Endodermal cell (in vitro differentiated cells): ENCODE measurements at regions not wholly inside any gene's neighbourhood (a gene's known extent, or its start where the extent isn't known, plus 50 kb on each side); places are given as distances from the start of the nearest gene placed in this dataset.
"Not testable (repeated sequence)": the region's sequence is repeated elsewhere in the genome, so short reads cannot be mapped to it uniquely, and the experiment has no call there.

ENCODE experiments used
- DNase-seq: peaks from one replicate; pipeline ENCODE4 v3.0.0-alpha.2; 2017
- H3K27ac ChIP-seq: 2 replicates; pipeline ENCODE4 v1.5.1; 2013; ENCODE audit warnings: mild to moderate bottlenecking, low read depth, low read length, moderate library complexity
- H3K27me3 ChIP-seq: 2 replicates; pipeline ENCODE4 v1.6.1; 2013; ENCODE audit warnings: mild to moderate bottlenecking, low read length, moderate library complexity; ENCODE audit not compliant: insufficient read depth, control insufficient read depth, poor library complexity, severe bottlenecking
- H3K36me3 ChIP-seq: 2 replicates; pipeline ENCODE4 v1.7.0; 2013; ENCODE audit warnings: mild to moderate bottlenecking, low read length, moderate library complexity; ENCODE audit not compliant: control insufficient read depth, insufficient read depth
- H3K4me1 ChIP-seq: one replicate; pipeline ENCODE4 v1.7.0; 2013; ENCODE audit warnings: low read length; ENCODE audit not compliant: control insufficient read depth, insufficient read depth
- H3K4me3 ChIP-seq: 2 replicates; pipeline ENCODE4 v1.5.1; 2013; ENCODE audit warnings: mild to moderate bottlenecking, low read length, moderate library complexity
- H3K9ac ChIP-seq: 2 replicates; pipeline ENCODE4 v1.6.1; 2013; ENCODE audit warnings: mild to moderate bottlenecking, low read length, moderate library complexity; ENCODE audit not compliant: poor library complexity, severe bottlenecking; ENCODE audit errors: extremely low read depth
- H3K9me3 ChIP-seq: 2 replicates; pipeline ENCODE4 v1.6.1; 2013; ENCODE audit warnings: mild to moderate bottlenecking, low read length, moderate library complexity; ENCODE audit not compliant: control insufficient read depth
- H3K27ac Mint-ChIP-seq: 2 replicates; pipeline ENCODE4 v1.8.0; 2020; ENCODE audit warnings: mixed read lengths
- H3K27me3 Mint-ChIP-seq: 2 replicates; pipeline ENCODE4 v1.8.0; 2021; ENCODE audit warnings: mild to moderate bottlenecking, mixed read lengths; ENCODE audit not compliant: insufficient read depth
- H3K36me3 Mint-ChIP-seq: 2 replicates; pipeline ENCODE4 v1.8.0; 2020; ENCODE audit warnings: low read depth, mixed read lengths
- H3K4me1 Mint-ChIP-seq: 2 replicates; pipeline ENCODE4 v1.8.0; 2020; ENCODE audit warnings: mixed read lengths
- H3K4me3 Mint-ChIP-seq: 2 replicates; pipeline ENCODE4 v1.8.0; 2020; ENCODE audit warnings: mild to moderate bottlenecking, moderate library complexity, mixed read lengths
- H3K9me3 Mint-ChIP-seq: 2 replicates; pipeline ENCODE4 v1.8.0; 2020; ENCODE audit warnings: mild to moderate bottlenecking, mixed read lengths
- WGBS, 2 experiments: methylation state at CpG; one replicate each; pipeline versions ENCODE4 v1.1.5 to v1.1.7; 2013; ENCODE audit warnings: missing lambda C conversion rate in 2 of 2, mixed read lengths in 1 of 2; ENCODE audit not compliant: insufficient coverage in 1 of 2, insufficient read length in 1 of 2; 5-methylcytosine and 5-hydroxymethylcytosine counted together
- TF ChIP-seq, protein P1 (sequence below): fragments of 200-600 bp; sonication (generic); conservative IDR thresholded peaks from 2 replicates; pipeline ENCODE4 v1.5.0; 2021; ENCODE audit warnings: antibody characterized with exemption, mild to moderate bottlenecking

DNA sequence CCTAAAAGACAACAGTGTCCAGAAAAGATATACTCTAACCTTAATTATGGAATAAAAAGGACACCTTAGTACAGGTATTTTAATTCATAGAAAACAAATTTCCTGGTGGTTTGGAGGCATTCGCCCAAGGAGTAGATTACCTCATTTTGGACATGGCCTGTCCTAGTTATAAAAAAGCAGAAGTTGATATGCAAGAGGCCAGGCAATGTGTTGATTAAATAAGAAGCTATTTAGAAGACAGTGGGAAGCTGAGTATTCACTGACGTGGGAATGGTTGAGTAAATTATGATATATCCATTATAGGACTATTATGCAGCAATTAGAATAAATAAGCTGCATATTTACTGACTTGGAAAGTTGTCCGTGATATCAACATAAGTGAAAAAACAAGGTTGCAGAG, 314.9 kb downstream of the ALDH8A1 start:
- no peaks in the 10 kb centered on the region for H3K9me3 ChIP-seq
- no peaks in the 10 kb centered on the region for H3K4me1 ChIP-seq
- Mint-ChIP-seq H3K4me3 (no peak overlapping the region), H3K27me3 (no peaks in the 10 kb centered on the region), H3K36me3 (no peaks in the 10 kb centered on the region), H3K4me1 (no peaks in the 10 kb centered on the region), H3K27ac (no peak overlapping the region), H3K9me3 (no peaks in the 10 kb centered on the region)
- H3K4me3 ChIP-seq, result no peak overlapping the region
- DNase-seq, result no peak
- H3K27ac ChIP-seq, result no peak overlapping the region
- H3K36me3 ChIP-seq, result no peaks in the 10 kb centered on the region
- H3K27me3 ChIP-seq, result no peaks in the 10 kb centered on the region
- WGBS, 2 experiments, result 89% methylated on average over 3 of the region's 3 CpGs; no CpG with 5 or more reads in 1 of the 2 experiments
- TF ChIP-seq, protein P1, sequence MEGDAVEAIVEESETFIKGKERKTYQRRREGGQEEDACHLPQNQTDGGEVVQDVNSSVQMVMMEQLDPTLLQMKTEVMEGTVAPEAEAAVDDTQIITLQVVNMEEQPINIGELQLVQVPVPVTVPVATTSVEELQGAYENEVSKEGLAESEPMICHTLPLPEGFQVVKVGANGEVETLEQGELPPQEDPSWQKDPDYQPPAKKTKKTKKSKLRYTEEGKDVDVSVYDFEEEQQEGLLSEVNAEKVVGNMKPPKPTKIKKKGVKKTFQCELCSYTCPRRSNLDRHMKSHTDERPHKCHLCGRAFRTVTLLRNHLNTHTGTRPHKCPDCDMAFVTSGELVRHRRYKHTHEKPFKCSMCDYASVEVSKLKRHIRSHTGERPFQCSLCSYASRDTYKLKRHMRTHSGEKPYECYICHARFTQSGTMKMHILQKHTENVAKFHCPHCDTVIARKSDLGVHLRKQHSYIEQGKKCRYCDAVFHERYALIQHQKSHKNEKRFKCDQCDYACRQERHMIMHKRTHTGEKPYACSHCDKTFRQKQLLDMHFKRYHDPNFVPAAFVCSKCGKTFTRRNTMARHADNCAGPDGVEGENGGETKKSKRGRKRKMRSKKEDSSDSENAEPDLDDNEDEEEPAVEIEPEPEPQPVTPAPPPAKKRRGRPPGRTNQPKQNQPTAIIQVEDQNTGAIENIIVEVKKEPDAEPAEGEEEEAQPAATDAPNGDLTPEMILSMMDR, result no peak
- H3K9ac ChIP-seq, result no peak overlapping the region

GRCh38 chr6:134634466-134634865, 315.4 kb downstream of the ALDH8A1 start:
- TF ChIP-seq, protein P1, result no peak

GRCh38 chr6:134632982-134633940, 315.3 kb upstream of the SGK1 start:
- H3K27me3 Mint-ChIP-seq, H3K4me3 Mint-ChIP-seq, H3K4me3 ChIP-seq, H3K27me3 ChIP-seq, H3K4me1 Mint-ChIP-seq, DNase-seq, H3K4me1 ChIP-seq, H3K36me3 ChIP-seq, H3K27ac ChIP-seq, H3K9ac ChIP-seq, H3K9me3 Mint-ChIP-seq, H3K27ac Mint-ChIP-seq, H3K9me3 ChIP-seq, H3K36me3 Mint-ChIP-seq: not testable (repeated sequence)
- 90 to 97% methylated on average over 14 to 48 of the region's 48 CpGs for WGBS, 2 experiments

More at GRCh38 chr6:134634466-134634865, 315.4 kb downstream of the ALDH8A1 start:
- no peak for DNase-seq
- WGBS, 2 experiments, result 100% methylated on average over 1 of the region's 3 CpGs; no CpG with 5 or more reads in 1 of the 2 experiments
- no peak overlapping the region for H3K4me3 Mint-ChIP-seq
- no peak overlapping the region for H3K4me3 ChIP-seq
- H3K27ac ChIP-seq, result no peak overlapping the region
- H3K4me1 ChIP-seq, result no peaks in the 10 kb centered on the region
- no peaks in the 10 kb centered on the region for H3K36me3 ChIP-seq
- H3K27ac Mint-ChIP-seq, result no peak overlapping the region
- H3K36me3 Mint-ChIP-seq, result no peaks in the 10 kb centered on the region
- H3K9me3 Mint-ChIP-seq, result no peaks in the 10 kb centered on the region
- no peaks in the 10 kb centered on the region for H3K27me3 Mint-ChIP-seq
- H3K9ac ChIP-seq, result no peak overlapping the region
- H3K27me3 ChIP-seq, result no peaks in the 10 kb centered on the region
- no peaks in the 10 kb centered on the region for H3K4me1 Mint-ChIP-seq
- H3K9me3 ChIP-seq, result no peaks in the 10 kb centered on the region
